GM18517 (cell line): ENCODE measurements at regions not wholly inside any gene's neighbourhood (a gene's known extent, or its start where the extent isn't known, plus 50 kb on each side); places are given as distances from the start of the nearest gene placed in this dataset.
"Not testable (repeated sequence)": the region's sequence is repeated elsewhere in the genome, so short reads cannot be mapped to it uniquely, and the experiment has no call there.

Source experiments
- ATAC-seq: cut with Tn5 transposase; IDR thresholded peaks from one replicate; pipeline ENCODE4 v1.9.1; 2021; ENCODE audit warnings: mild to moderate bottlenecking, moderate library complexity; ENCODE audit not compliant: unreplicated experiment

DNA sequence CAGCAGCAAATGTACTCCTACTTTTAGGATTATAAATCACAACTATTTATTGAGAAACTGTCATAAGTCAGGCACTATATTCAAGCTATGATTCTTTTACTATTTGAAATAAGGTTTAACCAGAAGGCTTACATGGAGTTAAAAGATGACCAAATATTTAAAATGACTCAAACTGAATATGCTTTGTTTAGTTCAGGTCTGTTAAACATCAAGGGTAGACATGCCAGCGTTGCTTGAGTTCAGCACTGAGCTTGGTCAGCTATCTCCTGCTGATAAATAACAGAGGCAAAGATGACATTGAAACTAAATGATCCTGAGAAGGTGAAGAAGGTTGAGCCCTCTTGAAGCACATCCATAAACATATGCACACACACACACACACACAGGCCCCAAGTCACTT lies 305.6 kb downstream of the ANKRD30BL start:
- not testable (repeated sequence) for ATAC-seq

DNA sequence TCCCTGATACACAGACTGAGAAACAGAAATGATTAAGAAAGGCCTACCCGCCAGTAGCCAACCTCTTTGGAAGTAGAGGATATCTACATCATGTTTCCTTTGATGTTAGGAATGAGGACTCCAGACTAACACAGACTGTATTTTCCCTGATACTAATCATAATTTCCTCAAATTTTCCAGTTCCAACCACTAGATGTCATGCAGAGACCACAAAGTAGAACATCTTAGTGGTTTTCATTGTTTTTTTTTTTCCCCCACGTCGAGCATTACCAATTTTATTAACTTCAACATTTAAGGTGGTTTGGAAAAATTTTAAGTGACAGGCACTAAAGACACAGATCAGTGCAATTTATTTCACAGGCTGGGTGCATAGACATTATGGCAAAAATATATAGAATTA lies 303.6 kb downstream of the ANKRD30BL start:
- not testable (repeated sequence) for ATAC-seq
